GM12875 (cell line): ENCODE measurements at regions not wholly inside any gene's neighbourhood (a gene's known extent, or its start where the extent isn't known, plus 50 kb on each side); places are given as distances from the start of the nearest gene placed in this dataset.

ENCODE experiments used
- H3K4me3 ChIP-seq: one replicate; pipeline ENCODE4 v1.5.1; 2011; ENCODE audit warnings: low read depth, low read length, control low read depth
- TF ChIP-seq, protein P1 (sequence below): IDR thresholded peaks from 2 replicates; pipeline ENCODE4 v1.5.1; 2011; ENCODE audit warnings: low read depth, mild to moderate bottlenecking, control low read depth, inconsistent platforms, low read length, moderate library complexity, borderline replicate concordance; ENCODE audit not compliant: insufficient read depth

DNA sequence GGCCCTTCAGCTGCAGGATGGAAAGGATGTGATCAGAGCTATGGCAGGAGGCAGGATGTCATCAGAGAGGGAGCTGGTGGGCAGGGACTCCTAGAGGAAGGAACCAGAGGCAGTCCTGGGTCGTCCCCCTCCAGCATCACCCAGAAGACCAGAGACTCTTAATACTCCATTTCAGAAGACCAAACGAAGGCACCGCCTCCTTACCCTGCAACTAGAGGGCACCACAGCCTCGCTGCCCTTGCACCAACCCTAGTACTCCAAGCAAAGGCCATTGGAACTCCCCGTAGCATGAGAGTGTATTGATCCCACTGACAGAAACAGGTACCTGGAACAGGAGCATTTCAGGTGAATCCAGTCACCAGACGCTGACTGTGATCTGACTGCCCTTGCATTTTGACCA lies 598.1 kb downstream of the NPHP4 start:
- TF ChIP-seq, protein P1, sequence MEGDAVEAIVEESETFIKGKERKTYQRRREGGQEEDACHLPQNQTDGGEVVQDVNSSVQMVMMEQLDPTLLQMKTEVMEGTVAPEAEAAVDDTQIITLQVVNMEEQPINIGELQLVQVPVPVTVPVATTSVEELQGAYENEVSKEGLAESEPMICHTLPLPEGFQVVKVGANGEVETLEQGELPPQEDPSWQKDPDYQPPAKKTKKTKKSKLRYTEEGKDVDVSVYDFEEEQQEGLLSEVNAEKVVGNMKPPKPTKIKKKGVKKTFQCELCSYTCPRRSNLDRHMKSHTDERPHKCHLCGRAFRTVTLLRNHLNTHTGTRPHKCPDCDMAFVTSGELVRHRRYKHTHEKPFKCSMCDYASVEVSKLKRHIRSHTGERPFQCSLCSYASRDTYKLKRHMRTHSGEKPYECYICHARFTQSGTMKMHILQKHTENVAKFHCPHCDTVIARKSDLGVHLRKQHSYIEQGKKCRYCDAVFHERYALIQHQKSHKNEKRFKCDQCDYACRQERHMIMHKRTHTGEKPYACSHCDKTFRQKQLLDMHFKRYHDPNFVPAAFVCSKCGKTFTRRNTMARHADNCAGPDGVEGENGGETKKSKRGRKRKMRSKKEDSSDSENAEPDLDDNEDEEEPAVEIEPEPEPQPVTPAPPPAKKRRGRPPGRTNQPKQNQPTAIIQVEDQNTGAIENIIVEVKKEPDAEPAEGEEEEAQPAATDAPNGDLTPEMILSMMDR, result no peak
- H3K4me3 ChIP-seq, result no peak overlapping the region

DNA sequence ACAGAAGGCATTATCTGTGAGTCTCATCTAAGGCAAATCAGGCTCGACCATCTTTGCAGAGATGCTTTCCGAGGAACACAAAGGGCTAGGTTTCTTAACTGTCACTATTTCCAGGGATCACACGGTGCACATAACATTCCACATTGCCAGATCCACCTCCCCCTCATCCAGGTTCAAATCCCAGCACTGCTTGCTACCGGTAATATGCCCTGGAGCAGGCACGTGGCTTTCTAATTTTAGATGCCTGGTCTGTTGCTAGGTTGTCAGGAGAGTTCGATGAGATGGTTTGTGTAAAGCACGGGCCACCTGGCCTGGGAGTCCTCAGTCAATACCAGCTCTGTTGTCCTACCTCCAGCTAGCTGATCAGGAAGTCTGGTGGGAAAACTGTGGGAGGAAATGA lies 598.6 kb downstream of the NPHP4 start:
- TF ChIP-seq, protein P1, result no peak
- no peak overlapping the region for H3K4me3 ChIP-seq

DNA sequence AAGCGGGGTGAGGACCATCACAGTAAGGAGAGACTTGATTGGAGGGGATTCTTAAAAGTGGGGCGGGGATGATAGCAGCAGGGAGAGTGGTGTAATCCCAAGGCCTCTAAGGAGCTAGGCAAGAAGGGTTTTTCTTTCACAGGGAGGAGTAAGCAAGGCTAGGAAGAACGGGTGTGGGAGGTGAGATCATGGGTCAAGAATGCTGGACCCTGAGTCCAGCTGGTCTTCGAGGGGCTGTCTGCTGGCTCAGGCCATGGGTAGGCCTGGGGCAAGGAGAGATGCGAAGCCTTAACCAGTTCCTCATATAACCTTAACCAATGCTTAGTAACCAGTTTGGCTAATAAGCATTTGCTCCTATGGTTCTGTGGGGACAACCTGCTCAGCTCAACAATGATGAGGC lies 599.1 kb downstream of the NPHP4 start:
- H3K4me3 ChIP-seq, result no peak overlapping the region
- TF ChIP-seq, protein P1, result no peak

DNA sequence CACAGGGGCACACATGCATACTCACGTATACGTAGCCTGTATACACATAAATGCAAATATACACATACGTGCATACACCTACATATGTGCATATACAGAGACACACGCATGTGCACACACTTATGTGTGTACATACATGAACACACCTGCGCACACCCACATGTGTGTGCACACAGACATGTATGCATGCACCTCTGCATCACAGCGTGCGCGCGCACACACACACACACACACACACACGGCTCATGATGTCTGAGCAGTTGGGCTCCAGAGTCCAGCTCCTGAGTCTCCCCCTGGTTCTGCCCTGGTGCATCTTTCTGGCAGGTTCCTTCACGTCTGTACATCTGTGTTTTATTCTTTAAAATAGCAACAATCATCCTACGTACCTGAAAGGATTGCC lies 600.5 kb downstream of the NPHP4 start:
- TF ChIP-seq, protein P1, result no peak
- no peak overlapping the region for H3K4me3 ChIP-seq

DNA sequence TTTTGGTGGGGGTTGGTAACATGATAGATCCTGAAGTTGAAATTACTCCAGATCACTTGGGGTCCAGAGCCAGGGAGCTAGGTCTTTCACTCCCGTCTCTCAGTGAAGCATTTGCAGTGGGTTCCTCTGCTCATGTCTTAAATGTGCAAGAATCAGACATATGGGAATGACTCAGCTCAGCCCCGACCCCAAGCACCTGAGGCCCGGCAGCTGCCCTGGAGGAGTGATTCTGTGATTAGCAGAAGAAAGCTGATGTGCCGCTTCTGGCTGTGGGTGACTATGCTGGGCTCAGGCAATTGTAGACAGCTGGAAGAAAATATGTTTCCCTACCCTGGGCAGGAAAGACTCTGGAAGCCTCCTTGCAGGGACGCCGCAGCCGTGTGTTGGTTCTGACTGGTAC lies 601.7 kb downstream of the NPHP4 start:
- TF ChIP-seq, protein P1, result no peak
- H3K4me3 ChIP-seq, result no peak overlapping the region

DNA sequence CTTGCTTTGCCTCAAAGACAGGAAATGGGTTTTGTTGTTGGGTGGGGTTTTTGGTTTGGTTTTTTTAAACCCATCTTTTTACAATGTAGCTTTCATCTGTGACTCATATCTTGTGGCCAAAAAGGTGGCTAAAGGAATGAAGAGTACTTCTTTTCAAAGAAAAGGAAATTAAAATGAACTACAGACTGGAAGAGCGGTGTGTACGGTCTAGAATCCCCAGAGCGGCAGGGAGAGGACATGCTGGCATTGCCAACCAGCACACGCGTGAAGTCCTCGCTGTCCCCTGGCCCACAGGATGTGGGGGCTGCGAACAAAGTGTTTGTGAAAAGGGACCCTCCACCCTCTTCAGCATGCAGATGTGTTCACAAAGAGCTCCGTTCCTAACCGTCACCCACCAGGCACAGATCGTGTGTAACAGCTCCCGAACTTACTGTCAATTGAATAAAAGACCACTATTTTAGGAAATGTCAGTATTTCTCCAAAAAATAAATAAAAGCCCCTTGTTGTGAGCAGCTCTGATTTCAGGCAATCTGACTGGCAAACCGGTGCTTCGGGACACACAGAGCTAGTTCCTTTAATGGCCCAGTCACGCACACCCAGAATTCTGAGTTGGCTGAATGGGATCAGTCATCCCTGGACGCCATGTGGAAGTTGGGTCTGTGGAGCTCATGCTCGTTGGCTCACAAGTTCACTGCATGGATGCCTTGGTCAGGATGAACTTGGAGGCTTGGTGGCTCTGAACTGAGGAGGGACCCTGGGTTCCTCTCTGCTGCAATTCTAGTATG lies 602.9 kb downstream of the NPHP4 start:
- TF ChIP-seq, protein P1, result no peak
- H3K4me3 ChIP-seq, result no peak overlapping the region

DNA sequence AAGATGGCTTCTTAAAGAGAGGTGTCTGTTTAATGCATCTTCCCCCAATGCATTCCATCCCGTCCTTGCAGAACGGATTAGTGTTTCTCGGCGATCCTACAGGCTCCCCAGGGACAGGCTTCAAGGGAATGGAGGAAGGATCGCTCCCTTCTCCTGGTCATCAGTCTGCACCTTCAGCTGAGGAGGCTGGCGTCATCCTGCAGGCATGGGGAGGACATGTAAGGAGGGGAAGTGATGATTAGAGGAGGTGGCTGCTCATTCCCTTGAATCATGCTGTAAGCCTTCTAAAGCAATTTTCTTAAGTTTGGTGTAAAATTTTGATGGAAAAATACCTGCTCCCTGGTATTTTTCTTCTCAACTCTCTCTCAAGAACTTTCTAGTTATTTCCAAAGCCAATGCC lies 603.6 kb downstream of the NPHP4 start:
- TF ChIP-seq, protein P1, result no peak
- no peak overlapping the region for H3K4me3 ChIP-seq
